ENCODE measurements at regions not wholly inside any gene's neighbourhood (a gene's known extent, or its start where the extent isn't known, plus 50 kb on each side); places are given as distances from the start of the nearest gene placed in this dataset.
"Not testable (repeated sequence)": the region's sequence is repeated elsewhere in the genome, so short reads cannot be mapped to it uniquely, and the experiment has no call there.

DNA sequence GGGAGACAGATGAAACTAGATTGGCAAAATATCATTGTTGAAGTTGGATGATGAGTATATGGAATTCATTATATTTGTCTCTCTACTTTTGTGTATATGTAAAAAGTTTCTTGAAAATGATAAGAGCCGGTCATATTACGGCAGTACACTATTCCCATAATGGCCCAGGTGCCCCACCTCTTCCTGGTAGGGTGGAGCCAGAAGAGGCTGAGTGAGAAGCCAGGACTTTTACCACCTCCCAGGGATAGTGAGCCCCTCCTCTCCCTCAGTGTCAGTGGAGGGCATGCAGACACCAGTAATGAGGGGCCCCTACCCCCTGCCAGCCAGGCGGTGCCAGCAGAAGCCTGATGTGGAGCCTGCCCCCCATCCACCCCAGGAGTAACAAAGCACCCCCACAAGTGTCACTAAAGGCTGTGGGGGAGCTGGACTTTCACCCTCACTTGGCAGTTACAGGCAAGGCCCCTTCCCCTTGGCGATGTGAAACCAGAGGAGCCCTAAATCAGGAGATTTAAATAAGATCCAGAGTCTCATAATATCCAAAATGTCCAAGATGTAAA lies 198.9 kb upstream of the RBBP8 start:
- ChIA-PET CTCF (no interaction called here), POLR2A (no interaction called here)
- DNase-seq: no peak
- peaks cover 20% of the 10 kb centered on the region for H3K27me3 Mint-ChIP-seq (ENCODE audit: low read depth)
- no peak overlapping the region for H3K27ac Mint-ChIP-seq
- H3K9me3 Mint-ChIP-seq (ENCODE audit: insufficient read depth): no peaks in the 10 kb centered on the region
- no peaks in the 10 kb centered on the region for H3K36me3 Mint-ChIP-seq (ENCODE audit: low read depth)
- H3K4me3 Mint-ChIP-seq: no peak overlapping the region
- peaks cover 5% of the 10 kb centered on the region for H3K4me1 Mint-ChIP-seq (ENCODE audit: low read depth)
- no peak for ATAC-seq

DNA sequence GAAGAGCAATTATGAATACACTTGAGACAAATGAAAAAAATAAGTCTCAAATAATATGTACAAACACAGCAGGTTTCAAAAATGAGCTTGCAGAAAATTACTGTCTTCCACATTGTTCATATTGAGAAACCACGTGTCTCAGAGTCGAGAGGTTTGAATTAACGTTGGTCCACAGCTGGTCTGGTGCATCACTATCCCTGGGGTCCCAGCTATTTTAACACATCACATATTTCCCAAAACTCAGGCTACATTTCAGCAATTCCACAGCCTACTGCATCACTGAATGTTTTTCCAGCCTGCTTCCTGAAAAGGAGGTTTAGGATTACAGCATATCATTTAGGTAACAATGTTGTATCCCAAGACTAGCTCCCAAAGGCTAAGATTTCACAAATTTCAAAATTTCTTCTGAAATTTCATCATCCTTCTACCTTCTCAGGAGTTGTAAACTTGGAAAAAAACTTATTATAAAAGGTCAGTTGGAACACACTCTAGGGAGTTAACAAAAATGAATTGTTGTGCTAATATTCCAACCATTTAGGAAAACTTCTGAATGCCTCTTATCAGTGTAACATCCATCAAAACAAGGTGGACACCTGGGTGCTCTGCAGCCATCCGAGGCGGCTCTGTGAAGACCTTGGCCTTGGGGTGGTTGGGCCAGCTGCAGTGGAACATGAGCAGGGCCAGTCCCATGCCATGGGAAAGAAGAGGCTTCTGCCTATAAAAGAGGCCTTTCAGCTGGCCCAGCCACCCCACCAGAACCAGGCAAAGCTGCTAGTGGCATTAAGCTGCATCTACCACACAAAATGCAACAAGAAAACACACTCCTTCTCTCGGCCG lies 198.1 kb upstream of the RBBP8 start:
- H3K36me3 Mint-ChIP-seq (ENCODE audit: low read depth): no peaks in the 10 kb centered on the region
- peaks cover 20% of the 10 kb centered on the region for H3K27me3 Mint-ChIP-seq (ENCODE audit: low read depth)
- ChIA-PET CTCF (no interaction called here), POLR2A (no interaction called here)
- no peak overlapping the region for H3K27ac Mint-ChIP-seq
- no peaks in the 10 kb centered on the region for H3K9me3 Mint-ChIP-seq (ENCODE audit: insufficient read depth)
- H3K4me3 Mint-ChIP-seq: no peak overlapping the region
- H3K4me1 Mint-ChIP-seq (ENCODE audit: low read depth): peaks cover 11% of the 10 kb centered on the region
- ATAC-seq (no peak), DNase-seq (no peak)

DNA sequence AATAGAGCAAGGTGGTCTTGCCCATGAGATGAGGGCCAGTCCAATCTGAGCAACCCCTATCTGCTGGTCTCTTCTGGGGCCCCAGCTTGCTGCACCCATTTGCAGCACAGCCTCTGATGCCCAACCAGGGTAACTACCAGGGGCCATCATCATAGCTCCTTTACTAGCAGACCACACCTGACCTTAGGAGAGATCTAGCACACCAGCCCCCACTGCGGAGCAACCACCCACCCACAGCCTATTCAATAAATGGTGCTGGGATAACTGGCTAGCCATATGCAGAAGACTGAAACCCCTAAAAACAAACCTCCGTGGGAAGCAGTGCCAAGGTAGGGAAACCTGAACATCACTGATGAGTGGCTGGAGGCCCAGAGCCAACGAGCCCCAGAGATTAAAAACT lies 196.1 kb upstream of the RBBP8 start:
- Mint-ChIP-seq H3K4me1 (ENCODE audit: low read depth) (peaks cover 21% of the 10 kb centered on the region), H3K9me3 (ENCODE audit: insufficient read depth) (peaks cover 2% of the 10 kb centered on the region), H3K27me3 (ENCODE audit: low read depth) (peaks cover 14% of the 10 kb centered on the region), H3K4me3 (no peak overlapping the region), H3K27ac (no peak overlapping the region), H3K36me3 (ENCODE audit: low read depth) (peaks cover under 1% of the 10 kb centered on the region)
- ATAC-seq: no peak
- ChIA-PET POLR2A (no interaction called here), CTCF (no interaction called here)
- DNase-seq: no peak

- Mint-ChIP-seq H3K27ac (no peak overlapping the region), H3K27me3 (ENCODE audit: low read depth) (peaks cover 3% of the 10 kb centered on the region), H3K4me1 (ENCODE audit: low read depth) (peaks cover 24% of the 10 kb centered on the region), H3K4me3 (no peak overlapping the region), H3K36me3 (ENCODE audit: low read depth) (peaks cover 2% of the 10 kb centered on the region), H3K9me3 (ENCODE audit: insufficient read depth) (peaks cover 5% of the 10 kb centered on the region)
- ATAC-seq (peak; percentile 33), DNase-seq (no peak)
- ChIA-PET CTCF (no interaction called here), POLR2A (no interaction called here)
Measured at GRCh38 chr18:22739061-22739642, 194.0 kb upstream of the RBBP8 start.

DNA sequence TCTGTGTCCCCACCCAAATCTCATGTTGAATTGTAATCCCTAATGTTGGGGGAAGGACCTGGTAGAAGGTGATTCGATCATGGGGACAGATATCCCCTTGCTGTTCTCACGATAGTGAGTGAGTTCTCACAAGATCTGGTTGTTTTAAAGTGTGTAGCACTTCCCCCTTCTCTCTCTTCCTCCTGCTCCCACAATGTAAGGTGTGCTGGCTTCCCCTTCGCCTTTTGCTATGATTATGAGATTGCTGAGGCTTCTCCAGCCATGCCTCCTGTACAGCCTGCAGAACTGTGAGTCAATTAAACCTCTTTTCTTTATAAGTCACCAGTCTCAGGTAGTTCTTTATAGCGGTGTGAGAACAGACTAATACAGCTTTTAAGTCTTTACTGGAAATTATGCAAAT lies 193.3 kb upstream of the RBBP8 start:
- Mint-ChIP-seq H3K4me3 (no peak overlapping the region), H3K4me1 (ENCODE audit: low read depth) (peaks cover 24% of the 10 kb centered on the region), H3K27ac (no peak overlapping the region), H3K36me3 (ENCODE audit: low read depth) (peaks cover 2% of the 10 kb centered on the region), H3K27me3 (ENCODE audit: low read depth) (peaks cover 3% of the 10 kb centered on the region), H3K9me3 (ENCODE audit: insufficient read depth) (peaks cover 5% of the 10 kb centered on the region)
- DNase-seq (no peak), ATAC-seq (no peak)
- ChIA-PET POLR2A (no interaction called here), CTCF (no interaction called here)

GRCh38 chr18:22741318-22741717 lies 191.8 kb upstream of the RBBP8 start:
- Mint-ChIP-seq H3K27me3 (ENCODE audit: low read depth) (peaks cover 9% of the 10 kb centered on the region), H3K27ac (no peak overlapping the region), H3K9me3 (ENCODE audit: insufficient read depth) (peaks cover 5% of the 10 kb centered on the region), H3K4me1 (ENCODE audit: low read depth) (peaks cover 24% of the 10 kb centered on the region), H3K4me3 (no peak overlapping the region), H3K36me3 (ENCODE audit: low read depth) (peaks cover 2% of the 10 kb centered on the region)
- no peak for DNase-seq
- ChIA-PET CTCF (no interaction called here), POLR2A (no interaction called here)
- ATAC-seq: no peak

DNA sequence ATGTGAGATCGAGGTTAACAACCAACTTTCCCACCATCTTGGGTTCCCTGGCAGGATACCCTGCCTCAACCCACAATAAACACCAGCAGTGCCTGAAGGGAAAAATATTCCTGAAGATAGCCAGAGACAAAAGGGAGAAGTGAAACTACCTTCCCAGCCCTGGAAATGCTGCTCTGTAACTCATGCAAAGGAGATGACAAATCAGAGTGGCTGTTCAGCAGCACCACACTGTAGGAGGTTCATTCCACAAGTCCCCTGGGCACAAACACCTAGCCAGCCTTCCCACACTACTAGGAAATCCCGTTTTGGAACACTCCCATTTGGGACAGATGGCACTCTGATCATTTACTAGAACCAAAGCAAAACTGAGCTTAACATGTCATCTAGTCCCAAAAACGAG lies 190.7 kb upstream of the RBBP8 start:
- peaks cover 24% of the 10 kb centered on the region for H3K4me1 Mint-ChIP-seq (ENCODE audit: low read depth)
- H3K4me3 Mint-ChIP-seq: no peak overlapping the region
- POLR2A ChIA-PET: no interaction called here
- H3K27me3 Mint-ChIP-seq (ENCODE audit: low read depth): peaks cover 9% of the 10 kb centered on the region
- peaks cover 5% of the 10 kb centered on the region for H3K9me3 Mint-ChIP-seq (ENCODE audit: insufficient read depth)
- no peak for ATAC-seq
- CTCF ChIA-PET: no interaction called here
- DNase-seq: no peak
- peaks cover 2% of the 10 kb centered on the region for H3K36me3 Mint-ChIP-seq (ENCODE audit: low read depth)
- no peak overlapping the region for H3K27ac Mint-ChIP-seq

DNA sequence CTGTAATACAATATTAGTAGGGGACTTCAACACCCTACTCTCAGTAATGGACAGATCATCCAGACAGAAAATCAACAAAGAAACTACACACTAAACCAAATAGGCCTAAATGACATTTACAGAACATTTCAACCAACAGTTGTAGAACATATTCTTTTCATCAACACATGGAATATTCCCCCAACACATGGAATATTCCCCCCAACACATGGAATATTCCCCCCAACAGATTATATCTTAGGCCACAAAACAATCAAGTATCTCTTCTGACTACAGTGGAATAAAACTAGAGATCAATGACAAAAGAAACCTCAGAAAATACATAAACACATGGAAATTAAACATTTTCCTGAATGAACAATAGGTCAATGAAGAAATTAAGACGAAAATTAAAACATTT lies 187.2 kb upstream of the RBBP8 start:
- ATAC-seq (no peak), DNase-seq (no peak)
- no peak overlapping the region for H3K27ac Mint-ChIP-seq
- H3K4me1 Mint-ChIP-seq (ENCODE audit: low read depth): peaks cover 11% of the 10 kb centered on the region
- H3K4me3 Mint-ChIP-seq: no peak overlapping the region
- H3K9me3 Mint-ChIP-seq (ENCODE audit: insufficient read depth): peaks cover 5% of the 10 kb centered on the region
- CTCF ChIA-PET: no interaction called here
- peaks cover 14% of the 10 kb centered on the region for H3K27me3 Mint-ChIP-seq (ENCODE audit: low read depth)
- H3K36me3 Mint-ChIP-seq (ENCODE audit: low read depth): peaks cover 2% of the 10 kb centered on the region
- POLR2A ChIA-PET: no interaction called here

GRCh38 chr18:22752014-22752413 lies 181.1 kb upstream of the RBBP8 start:
- Mint-ChIP-seq H3K9me3 (ENCODE audit: insufficient read depth) (no peaks in the 10 kb centered on the region), H3K27ac (no peak overlapping the region), H3K27me3 (ENCODE audit: low read depth) (peaks cover 15% of the 10 kb centered on the region), H3K4me3 (no peak overlapping the region), H3K4me1 (ENCODE audit: low read depth) (no peaks in the 10 kb centered on the region), H3K36me3 (ENCODE audit: low read depth) (no peaks in the 10 kb centered on the region)
- ATAC-seq (no peak), DNase-seq (no peak)
- ChIA-PET POLR2A (no interaction called here), CTCF (no interaction called here)

DNA sequence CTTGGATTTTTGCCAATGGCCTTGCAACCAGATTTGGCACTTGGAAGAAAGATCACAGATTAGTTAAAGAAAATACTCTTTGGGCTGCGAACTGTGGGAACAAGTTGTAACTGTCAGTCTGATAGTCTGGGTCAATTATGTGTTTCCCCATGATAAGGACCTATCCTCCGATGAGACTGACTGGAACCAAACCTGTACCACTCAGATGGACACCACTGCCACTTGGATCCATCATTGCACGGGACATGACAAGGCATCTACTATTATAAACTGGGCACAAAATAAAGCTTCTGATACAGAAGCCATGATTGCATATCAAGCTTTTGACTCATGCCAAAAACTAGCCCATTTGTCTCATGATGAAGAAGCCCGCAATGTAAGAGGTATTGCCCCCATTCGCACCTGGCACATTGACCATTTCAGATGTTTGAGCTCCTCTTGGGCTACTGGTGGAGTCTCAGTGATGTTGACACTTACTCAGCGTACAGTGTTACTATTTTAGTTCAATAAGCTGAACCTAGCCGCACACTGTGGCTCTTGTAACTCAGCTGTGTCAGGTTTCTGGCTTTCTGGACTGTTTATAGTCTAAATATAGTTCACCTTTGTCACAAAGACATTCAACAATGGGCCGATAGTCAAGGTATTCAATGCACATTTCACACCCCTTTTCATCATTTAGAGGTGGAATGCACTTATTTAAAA lies 179.8 kb upstream of the RBBP8 start:
- DNase-seq (no peak), ATAC-seq (no peak)
- no peaks in the 10 kb centered on the region for H3K4me1 Mint-ChIP-seq (ENCODE audit: low read depth)
- H3K9me3 Mint-ChIP-seq (ENCODE audit: insufficient read depth): no peaks in the 10 kb centered on the region
- no peak overlapping the region for H3K4me3 Mint-ChIP-seq
- H3K27me3 Mint-ChIP-seq (ENCODE audit: low read depth): peaks cover 13% of the 10 kb centered on the region
- POLR2A ChIA-PET: no interaction called here
- H3K36me3 Mint-ChIP-seq (ENCODE audit: low read depth): no peaks in the 10 kb centered on the region
- CTCF ChIA-PET: no interaction called here
- no peak overlapping the region for H3K27ac Mint-ChIP-seq

- H3K27me3 Mint-ChIP-seq (ENCODE audit: low read depth): peaks cover 25% of the 10 kb centered on the region
- H3K9me3 Mint-ChIP-seq (ENCODE audit: insufficient read depth); H3K4me3 Mint-ChIP-seq; POLR2A ChIA-PET; H3K27ac Mint-ChIP-seq; DNase-seq; ATAC-seq; H3K4me1 Mint-ChIP-seq (ENCODE audit: low read depth); H3K36me3 Mint-ChIP-seq (ENCODE audit: low read depth); CTCF ChIA-PET: not testable (repeated sequence)
Measured at GRCh38 chr18:22764005-22764404, 169.1 kb upstream of the RBBP8 start.

DNA sequence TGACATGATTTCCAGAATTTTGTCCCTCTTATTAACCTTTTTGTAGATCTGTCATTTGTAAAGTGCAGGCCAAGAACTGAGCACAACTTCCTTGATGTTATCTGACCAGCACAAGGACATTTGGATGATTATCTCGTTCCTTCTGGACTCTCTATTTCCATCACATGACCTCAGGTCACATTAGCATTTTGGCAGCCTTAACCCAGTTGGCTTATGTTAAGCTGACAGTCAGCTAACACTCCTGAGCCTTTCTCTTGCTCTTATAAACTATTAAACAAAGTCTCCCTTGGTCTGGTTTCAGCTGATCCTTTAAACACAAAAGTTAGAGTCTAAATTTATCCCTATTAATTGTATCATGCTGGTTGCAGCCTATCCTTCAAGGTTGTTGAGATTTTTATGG lies 167.2 kb upstream of the RBBP8 start:
- H3K27me3 Mint-ChIP-seq (ENCODE audit: low read depth): peaks cover 20% of the 10 kb centered on the region
- H3K4me1 Mint-ChIP-seq (ENCODE audit: low read depth): no peaks in the 10 kb centered on the region
- H3K36me3 Mint-ChIP-seq (ENCODE audit: low read depth): no peaks in the 10 kb centered on the region
- ATAC-seq (no peak), DNase-seq (no peak)
- H3K4me3 Mint-ChIP-seq: no peak overlapping the region
- POLR2A ChIA-PET: no interaction called here
- H3K27ac Mint-ChIP-seq: no peak overlapping the region
- CTCF ChIA-PET: no interaction called here
- no peaks in the 10 kb centered on the region for H3K9me3 Mint-ChIP-seq (ENCODE audit: insufficient read depth)

All from activated CD8-positive, alpha-beta T cell treated with anti-CD3 and anti-CD28 coated beads, Interleukin-2, amount 10 ng/mL, durations not matched to agents 7 days and 5 days (primary cell).